K562 (cell line): ENCODE measurements at regions not wholly inside any gene's neighbourhood (a gene's known extent, or its start where the extent isn't known, plus 50 kb on each side); places are given as distances from the start of the nearest gene placed in this dataset.

ENCODE experiments used
- ATAC-seq: fragments of 200-7000 bp; cut with Tn5 transposase; 3 replicates; pipeline ENCODE4 v1.9.1; 2020; ENCODE audit warnings: moderate library complexity
- BruUV-seq: library from RNA; stranded (reverse); fragments of 400-500 nt; replicated peaks from 2 replicates; lab custom pipeline; 2021; lab: Mats Ljungman, UMichigan
- CTCF ChIA-PET: fragments of 300-600 bp; formaldehyde crosslinking; extraction: SDS; loops from one replicate; lab custom pipeline; 2021; ENCODE audit warnings: low intra/inter-chr PET ratio; lab: Yijun Ruan, JAX
- POLR2A ChIA-PET: fragments of 300-600, 350-650 bp; sonication (Branson Sonifier 250); formaldehyde crosslinking; extraction: SDS; loops from one replicate; lab custom pipeline; 2021; ENCODE audit warnings: antibody characterized with exemption, inconsistent platforms; lab: Yijun Ruan, JAX
- DNase-seq, 4 experiments: peaks; one replicate each; pipeline versions ENCODE4 v3.0.0 to v3.0.0-alpha.2; 2011 to 2018; ENCODE audit warnings: low spot score in 3 of 4, mixed read lengths in 3 of 4; ENCODE audit errors: extremely low read depth in 1 of 4
- FAIRE-seq: peaks from 2 replicates; lab custom pipeline; 2011; peaks lifted over from hg19 to GRCh38; lab: Jason Lieb, UNC
- H2AFZ ChIP-seq: 2 replicates; pipeline ENCODE4 v1.6.0; 2011; ENCODE audit warnings: low read depth, low read length, control low read depth, inconsistent platforms
- H3K27ac ChIP-seq: fragments of 200-600 bp; 3 replicates; pipeline ENCODE4 v1.8.0; 2011; ENCODE audit warnings: low read depth, mild to moderate bottlenecking, control low read depth, inconsistent platforms, low read length, moderate library complexity, mixed read lengths; ENCODE audit errors: extremely low read depth
- H3K27me3 ChIP-seq, 2 experiments: fragments of 300-600 bp in 1 of 2; 2 replicates in 1 of 2; 3 replicates in 1 of 2; pipeline versions ENCODE4 v1.6.0 to v1.8.0; 2011; ENCODE audit warnings: inconsistent platforms in 2 of 2, low read length in 2 of 2, mild to moderate bottlenecking in 1 of 2, mixed read lengths in 1 of 2, moderate library complexity in 1 of 2; ENCODE audit not compliant: control insufficient read depth in 2 of 2, insufficient read depth in 2 of 2
- H3K36me3 ChIP-seq: fragments of 300-600 bp; 3 replicates; pipeline ENCODE4 v1.8.0; 2011; ENCODE audit warnings: mild to moderate bottlenecking, low read length, inconsistent platforms; ENCODE audit not compliant: control insufficient read depth, insufficient read depth
- H3K4me1 ChIP-seq, 2 experiments: fragments of 200-600 bp in 1 of 2; replicated peaks in 1 of 2; 2 replicates in 1 of 2; 3 replicates in 1 of 2; pipeline versions ENCODE4 v1.5.1 to v1.8.0; 2011; ENCODE audit warnings: inconsistent platforms in 2 of 2, low read length in 2 of 2, mild to moderate bottlenecking in 1 of 2, mixed read lengths in 1 of 2, moderate library complexity in 1 of 2; ENCODE audit not compliant: control insufficient read depth in 2 of 2, insufficient read depth in 2 of 2
- H3K4me2 ChIP-seq: 2 replicates; pipeline ENCODE4 v1.6.1; 2011; ENCODE audit warnings: low read length, control low read depth, inconsistent platforms, mixed read lengths; ENCODE audit not compliant: insufficient read depth
- H3K4me3 ChIP-seq: fragments of 200-600 bp; sonication (generic), shearing (Covaris generic); 2 replicates; pipeline ENCODE4 v1.5.1; 2016; ENCODE audit warnings: control low read depth, inconsistent platforms
- H3K79me2 ChIP-seq: fragments of 200-600 bp; 3 replicates; pipeline ENCODE4 v1.8.0; 2011; ENCODE audit warnings: low read length, inconsistent platforms; ENCODE audit not compliant: control insufficient read depth, insufficient read depth
- H3K9ac ChIP-seq, 2 experiments: 2 replicates each; pipeline versions ENCODE4 v1.6.0 to v1.6.1; 2011; ENCODE audit warnings: low read depth in 2 of 2, low read length in 2 of 2, control low read depth in 1 of 2, inconsistent platforms in 1 of 2, mild to moderate bottlenecking in 1 of 2, mixed read lengths in 1 of 2; ENCODE audit not compliant: insufficient read depth in 1 of 2
- H3K9me1 ChIP-seq: one replicate; pipeline ENCODE4 v1.6.0; 2011; ENCODE audit warnings: inconsistent platforms, mild to moderate bottlenecking, low read length, moderate library complexity; ENCODE audit not compliant: control insufficient read depth, insufficient read depth
- H3K9me3 ChIP-seq: replicated peaks from 2 replicates; pipeline ENCODE4 v1.5.1; 2011; ENCODE audit warnings: low read depth, low read length, inconsistent platforms; ENCODE audit not compliant: control insufficient read depth, insufficient read depth
- H4K20me1 ChIP-seq: replicated peaks from 2 replicates; pipeline ENCODE4 v1.6.1; 2011; ENCODE audit warnings: low read length, inconsistent platforms, mixed read lengths; ENCODE audit not compliant: control insufficient read depth, insufficient read depth
- BCL6 ChIP-seq: fragments of 250-450 bp; sonication (Bioruptor Pico); IDR thresholded peaks from 2 replicates; pipeline ENCODE4 v1.4.0; 2020
- COPS2 ChIP-seq: fragments of 450-650 bp; conservative IDR thresholded peaks from 2 replicates; pipeline ENCODE4 v1.6.1; 2016; ENCODE audit warnings: mild to moderate bottlenecking, moderate library complexity
- DIDO1 ChIP-seq: fragments of 450-650 bp; IDR thresholded peaks from 2 replicates; pipeline ENCODE4 v1.6.1; 2016; ENCODE audit warnings: low read depth, missing biosample characterization, missing genetic modification characterization
- EGR1 ChIP-seq: fragments of 450-650 bp; conservative IDR thresholded peaks from 2 replicates; pipeline ENCODE4 v1.6.1; 2017; ENCODE audit warnings: mild to moderate bottlenecking
- HDAC1 ChIP-seq, 2 experiments: fragments of 450-650 bp; IDR thresholded peaks; 2 replicates each; pipeline ENCODE4 v1.6.1; 2016 to 2017; ENCODE audit warnings: inconsistent platforms in 1 of 2, mild to moderate bottlenecking in 1 of 2, moderate library complexity in 1 of 2
- KAT8 ChIP-seq: fragments of 450-650 bp; IDR thresholded peaks from 2 replicates; pipeline ENCODE4 v1.6.1; 2016; ENCODE audit warnings: low read depth, mild to moderate bottlenecking
- LCOR ChIP-seq: sonication (generic); formaldehyde crosslinking; IDR thresholded peaks from 2 replicates; pipeline ENCODE4 v1.8.0; 2022; ENCODE audit warnings: mild to moderate bottlenecking, missing genetic modification reagents
- MYBL2 ChIP-seq, 2 experiments: fragments of 450-650 bp in 1 of 2; sonication (generic) in 1 of 2; formaldehyde crosslinking in 1 of 2; IDR thresholded peaks; 2 replicates each; pipeline versions ENCODE4 v1.6.1 to v1.8.1; 2017 to 2022; ENCODE audit warnings: borderline replicate concordance in 1 of 2, inconsistent platforms in 1 of 2, low read depth in 1 of 2, mild to moderate bottlenecking in 1 of 2, missing genetic modification reagents in 1 of 2, moderate library complexity in 1 of 2
- NCOA6 ChIP-seq: fragments of 450-650 bp; IDR thresholded peaks from 2 replicates; pipeline ENCODE4 v1.6.1; 2017; ENCODE audit warnings: mild to moderate bottlenecking
- NFE2 ChIP-seq: IDR thresholded peaks from 2 replicates; pipeline ENCODE4 v1.6.1; 2014; ENCODE audit warnings: antibody characterized with exemption, low read depth
- NR1H2 ChIP-seq: sonication (generic); formaldehyde crosslinking; IDR thresholded peaks from 2 replicates; pipeline ENCODE4 v1.4.0; 2020; ENCODE audit warnings: mild to moderate bottlenecking, missing genetic modification reagents
- OTX1 ChIP-seq: fragments of 450-650 bp; formaldehyde crosslinking; IDR thresholded peaks from 2 replicates; pipeline ENCODE4 v1.4.0; 2022; ENCODE audit warnings: mild to moderate bottlenecking
- SMARCB1 ChIP-seq: IDR thresholded peaks from 2 replicates; pipeline ENCODE4 v1.6.1; 2011; ENCODE audit warnings: improper control_type of control experiment, low read depth; ENCODE audit not compliant: insufficient read length
- TCF7 ChIP-seq: sonication (generic); IDR thresholded peaks from 2 replicates; pipeline ENCODE4 v1.6.1; 2016; ENCODE audit warnings: antibody characterized with exemption, borderline replicate concordance
- WHSC1 ChIP-seq: IDR thresholded peaks from one replicate; pipeline ENCODE4 v1.6.1; 2012; ENCODE audit warnings: low read length, control low read depth, inconsistent platforms
- ZBTB43 ChIP-seq: sonication (generic); formaldehyde crosslinking; IDR thresholded peaks from 2 replicates; pipeline ENCODE4 v1.8.0; 2023; ENCODE audit warnings: mild to moderate bottlenecking, missing genetic modification reagents
- ZMIZ1 ChIP-seq, 2 experiments: fragments of 150-350 bp in 1 of 2; IDR thresholded peaks; 2 replicates each; pipeline ENCODE4 v1.6.1; 2012 to 2016; ENCODE audit warnings: low read depth in 2 of 2, low read length in 2 of 2, mild to moderate bottlenecking in 1 of 2, moderate library complexity in 1 of 2
- ZNF41 ChIP-seq: fragments of 250-450 bp; sonication (Bioruptor Pico); conservative IDR thresholded peaks from 2 replicates; pipeline ENCODE4 v1.4.0; 2020; ENCODE audit warnings: mild to moderate bottlenecking
- WGBS: fragments of 100-300 bp; shearing (Covaris generic); methylation state at CpG from one replicate; pipeline ENCODE4 v1.1.6; 2016; ENCODE audit warnings: low coverage, mixed read lengths; ENCODE audit not compliant: insufficient coverage; ENCODE audit errors: missing lambda C conversion rate; 5-methylcytosine and 5-hydroxymethylcytosine counted together
- in situ Hi-C: fragments of 300-500 bp; cut with MboI; formaldehyde crosslinking; loops from 4 replicates; pipeline ENCODE4 v1.15.0; 2018; ENCODE audit warnings: inconsistent platforms, mixed read lengths
- intact Hi-C: fragments of 100-400 bp; cut with micrococcal nuclease; formaldehyde crosslinking; loops from 2 replicates; pipeline ENCODE4 v1.14.2; 2022

DNA sequence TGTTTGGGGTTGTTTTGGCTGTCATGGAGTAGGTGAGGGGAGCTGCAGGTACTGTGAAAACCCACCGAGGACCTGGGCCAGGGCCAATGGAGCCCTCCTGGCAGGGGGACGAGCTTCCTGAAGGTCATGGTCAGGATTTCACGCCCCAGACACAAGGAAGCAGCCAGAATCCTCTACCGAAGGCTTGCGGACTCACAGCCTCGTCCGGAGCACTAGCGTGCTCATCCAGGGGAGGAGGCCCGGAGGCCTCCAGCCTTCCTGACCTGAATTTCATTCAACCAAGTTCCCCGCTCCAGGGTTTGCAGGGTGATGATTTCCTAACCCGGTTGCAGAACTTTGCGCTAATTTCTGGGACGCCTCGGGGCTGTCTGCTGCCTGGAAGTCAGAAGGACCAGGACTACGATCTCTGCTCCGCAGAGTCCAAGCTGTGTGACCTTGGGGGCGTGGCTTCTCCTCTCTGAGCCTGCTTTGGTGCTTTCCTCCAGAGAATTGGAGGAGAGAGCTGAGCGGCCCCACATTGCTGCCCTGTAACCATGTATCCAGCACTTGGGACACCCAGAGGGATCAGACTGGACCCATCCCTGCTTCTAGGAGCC, 56.2 kb upstream of the ADRA2C start:
- H3K9ac ChIP-seq, result no peak overlapping the region
- in situ Hi-C loops (no loop called here), intact Hi-C loops (no loop called here)
- FAIRE-seq (no peak), ATAC-seq (0 out of 3 replicates have a peak, but pooled peaks have one; percentile 27), DNase-seq (no peak)
- no peak overlapping the region for H3K4me2 ChIP-seq
- no peak overlapping the region for H3K27ac ChIP-seq
- BruUV-seq, result no TSS peak
- no peaks in the 10 kb centered on the region for H3K79me2 ChIP-seq
- POLR2A ChIA-PET, result interaction anchor here (0.6 kb wide), 1 partner anchor 61 kb away, joined by 3 read pairs; no protein-coding TSS in a partner anchor
- H3K9me1 ChIP-seq, result no peaks in the 10 kb centered on the region
- no peaks in the 10 kb centered on the region for H3K9me3 ChIP-seq
- H3K36me3 ChIP-seq, result no peaks in the 10 kb centered on the region
- H3K4me3 ChIP-seq, result no peak overlapping the region
- 1% methylated on average over 17 of the region's 18 CpGs for WGBS
- H3K4me1 ChIP-seq, result no peaks in the 10 kb centered on the region
- H4K20me1 ChIP-seq, result peaks cover 4% of the 10 kb centered on the region
- peaks cover 7 to 92% of the 10 kb centered on the region in 2 experiments; a peak in 4 of 5 replicates for H3K27me3 ChIP-seq
- H2AFZ ChIP-seq, result no peak overlapping the region
- CTCF ChIA-PET, result no interaction called here
- TF ChIP-seq ZNF41 (CRISPR knock-in tag), result no peak
- TF ChIP-seq HDAC1 (IDR thresholded peaks at IDR 0.05), result no peak
- TF ChIP-seq ZBTB43 (CRISPR knock-in tag), result no peak
- TF ChIP-seq KAT8, result no peak
- no peak for TF ChIP-seq COPS2
- no peak for TF ChIP-seq BCL6 (CRISPR knock-in tag)
- no peak for TF ChIP-seq WHSC1
- no peak for TF ChIP-seq ZMIZ1 (IDR thresholded peaks at IDR 0.05; ENCODE audit: low read depth in 2 of 2, low read length in 2 of 2)
- TF ChIP-seq NR1H2, result no peak
- no peak for TF ChIP-seq NFE2
- no peak for TF ChIP-seq NCOA6
- TF ChIP-seq DIDO1, result no peak
- TF ChIP-seq SMARCB1, result no peak
- no peak for TF ChIP-seq LCOR (CRISPR knock-in tag)
- no peak for TF ChIP-seq OTX1 (CRISPR knock-in tag)
- no peak for TF ChIP-seq MYBL2 (IDR thresholded peaks at IDR 0.05; ENCODE audit: low read depth)
- TF ChIP-seq MYBL2 (CRISPR knock-in tag; IDR thresholded peaks at IDR 0.05; ENCODE audit: borderline replicate concordance), result no peak
- TF ChIP-seq TCF7, result no peak
- TF ChIP-seq EGR1, result no peak
